ENCODE measurements at regions not wholly inside any gene's neighbourhood (a gene's known extent, or its start where the extent isn't known, plus 50 kb on each side); places are given as distances from the start of the nearest gene placed in this dataset.

DNA sequence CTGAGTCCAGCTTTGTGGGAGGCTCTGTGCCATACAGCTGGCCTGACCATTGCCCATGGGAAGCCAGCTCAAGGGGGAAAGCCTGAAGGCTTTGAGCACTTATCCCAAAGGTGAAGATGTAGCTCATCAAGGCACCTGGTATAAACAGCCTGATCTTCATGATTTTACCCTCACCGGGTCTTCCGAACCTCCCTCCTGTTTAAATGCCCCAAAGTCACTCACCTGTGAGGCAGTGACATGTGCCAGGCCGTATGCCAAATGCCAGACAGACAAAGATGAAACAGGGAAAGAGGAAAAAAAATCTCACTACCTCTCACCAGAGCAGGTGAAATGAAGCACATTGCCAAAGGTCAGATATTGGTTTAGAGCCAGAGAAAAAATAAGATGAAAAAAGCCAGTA is 62.8 kb upstream of the ITSN2 start:
- Histone ChIP-seq H3K4me1 (ENCODE audit: control insufficient read depth in 3 of 3, insufficient read depth in 3 of 3, low read length in 3 of 3) (peaks cover 0 to 4% (median 0%) of the 10 kb centered on the region in 3 donors), H3K27me3 (ENCODE audit: control insufficient read depth in 3 of 3, insufficient read depth in 3 of 3, low read length in 3 of 3) (no peaks in the 10 kb centered on the region), H3K27ac (ENCODE audit: low read depth, low read length) (no peak overlapping the region), H3K9me3 (ENCODE audit: control insufficient read depth in 3 of 3, low read length in 3 of 3) (no peaks in the 10 kb centered on the region), H3K9ac (ENCODE audit: low read depth in 1 of 3, low read length in 3 of 3) (no peak overlapping the region), H3K36me3 (ENCODE audit: control insufficient read depth in 3 of 3, insufficient read depth in 3 of 3, low read length in 3 of 3) (no peaks in the 10 kb centered on the region), H3K4me3 (ENCODE audit: low read length in 3 of 3) (no peak overlapping the region)

DNA sequence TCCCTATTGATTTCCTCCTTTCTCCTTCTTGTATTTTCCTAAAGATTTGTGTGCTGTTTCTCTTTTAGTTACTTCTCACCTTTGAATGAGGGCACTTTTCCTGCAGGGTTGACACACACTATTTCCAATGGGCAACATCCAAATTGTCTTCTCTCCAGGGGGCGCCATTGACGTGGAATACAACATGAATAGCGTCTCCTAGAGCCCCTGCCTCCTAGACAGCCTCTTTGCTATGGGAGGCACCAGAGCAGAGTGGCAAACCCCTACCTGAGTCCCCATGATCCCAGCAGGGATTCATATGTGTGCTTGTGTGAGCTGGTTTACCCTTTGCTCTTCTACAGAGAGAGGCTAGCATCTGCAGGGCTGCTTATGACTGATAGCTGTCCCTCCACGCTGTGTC is 61.3 kb upstream of the ITSN2 start:
- Histone ChIP-seq H3K4me3 (ENCODE audit: low read length in 3 of 3) (no peak overlapping the region), H3K36me3 (ENCODE audit: control insufficient read depth in 3 of 3, insufficient read depth in 3 of 3, low read length in 3 of 3) (no peaks in the 10 kb centered on the region), H3K9me3 (ENCODE audit: control insufficient read depth in 3 of 3, low read length in 3 of 3) (no peaks in the 10 kb centered on the region), H3K4me1 (ENCODE audit: control insufficient read depth in 3 of 3, insufficient read depth in 3 of 3, low read length in 3 of 3) (peaks cover 0 to 4% (median 0%) of the 10 kb centered on the region in 3 donors), H3K9ac (ENCODE audit: low read depth in 1 of 3, low read length in 3 of 3) (no peak overlapping the region), H3K27me3 (ENCODE audit: control insufficient read depth in 3 of 3, insufficient read depth in 3 of 3, low read length in 3 of 3) (no peaks in the 10 kb centered on the region), H3K27ac (ENCODE audit: low read depth, low read length) (no peak overlapping the region)

DNA sequence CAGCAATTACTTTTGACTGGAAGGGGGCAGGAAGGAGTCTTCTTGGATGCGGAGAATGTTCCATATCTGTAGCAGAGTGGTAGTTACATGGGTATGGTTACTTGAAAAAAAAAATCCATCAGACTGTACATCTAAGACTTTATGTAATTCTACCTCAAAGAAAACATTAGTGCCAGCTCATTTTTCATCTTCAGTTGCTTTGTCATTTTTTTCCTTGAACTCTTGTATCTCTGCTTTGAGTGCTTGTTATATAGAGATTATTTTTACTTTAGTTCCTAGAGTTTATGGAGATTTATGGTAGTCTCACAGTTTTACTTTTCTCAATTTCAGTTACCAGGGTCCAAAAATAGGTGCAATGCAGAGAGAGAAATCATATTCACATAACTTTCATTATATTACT is 60.0 kb upstream of the ITSN2 start:
- no peak overlapping the region for H3K4me3 ChIP-seq (ENCODE audit: low read length in 3 of 3)
- no peak overlapping the region for H3K9ac ChIP-seq (ENCODE audit: low read depth in 1 of 3, low read length in 3 of 3)
- H3K36me3 ChIP-seq (ENCODE audit: control insufficient read depth in 3 of 3, insufficient read depth in 3 of 3, low read length in 3 of 3): no peaks in the 10 kb centered on the region
- H3K27ac ChIP-seq (ENCODE audit: low read depth, low read length): no peak overlapping the region
- H3K9me3 ChIP-seq (ENCODE audit: control insufficient read depth in 3 of 3, low read length in 3 of 3): no peaks in the 10 kb centered on the region
- H3K4me1 ChIP-seq (ENCODE audit: control insufficient read depth in 3 of 3, insufficient read depth in 3 of 3, low read length in 3 of 3): peaks cover 0 to 4% (median 0%) of the 10 kb centered on the region in 3 donors
- no peaks in the 10 kb centered on the region for H3K27me3 ChIP-seq (ENCODE audit: control insufficient read depth in 3 of 3, insufficient read depth in 3 of 3, low read length in 3 of 3)

DNA sequence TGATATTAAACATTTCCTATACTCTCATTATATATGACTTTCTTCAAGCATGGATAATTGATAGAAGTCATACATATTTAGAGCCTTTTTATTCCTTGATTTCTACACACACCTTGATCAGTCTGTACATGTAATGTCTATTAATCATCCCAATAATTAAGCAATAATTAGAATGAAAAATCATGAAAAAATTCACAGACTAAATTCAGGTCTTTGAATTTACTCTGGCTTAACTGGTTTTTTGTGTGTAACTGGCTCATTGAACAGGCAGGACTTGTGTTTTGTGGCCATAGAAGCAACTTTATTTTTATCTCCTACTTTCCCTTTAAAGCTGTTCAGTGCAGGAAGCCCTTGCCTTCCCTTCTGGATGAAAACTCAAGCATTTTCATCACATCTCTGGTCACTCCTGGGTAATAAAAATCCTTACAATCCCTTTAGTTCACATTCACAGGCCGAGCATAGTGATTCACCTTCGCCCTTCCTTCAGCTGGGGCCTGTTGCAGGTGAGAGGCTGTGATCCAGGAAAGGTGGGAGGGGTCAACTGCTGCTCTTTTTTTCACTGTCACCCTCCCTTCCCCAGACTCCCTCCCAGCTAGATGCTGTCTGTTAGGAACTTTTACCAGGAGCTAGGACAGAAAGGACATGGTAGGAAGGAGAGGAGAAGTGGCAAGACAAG is 58.0 kb upstream of the ITSN2 start:
- Histone ChIP-seq H3K9ac (ENCODE audit: low read depth in 1 of 3, low read length in 3 of 3) (no peak overlapping the region), H3K9me3 (ENCODE audit: control insufficient read depth in 3 of 3, low read length in 3 of 3) (no peaks in the 10 kb centered on the region), H3K4me3 (ENCODE audit: low read length in 3 of 3) (no peak overlapping the region)

DNA sequence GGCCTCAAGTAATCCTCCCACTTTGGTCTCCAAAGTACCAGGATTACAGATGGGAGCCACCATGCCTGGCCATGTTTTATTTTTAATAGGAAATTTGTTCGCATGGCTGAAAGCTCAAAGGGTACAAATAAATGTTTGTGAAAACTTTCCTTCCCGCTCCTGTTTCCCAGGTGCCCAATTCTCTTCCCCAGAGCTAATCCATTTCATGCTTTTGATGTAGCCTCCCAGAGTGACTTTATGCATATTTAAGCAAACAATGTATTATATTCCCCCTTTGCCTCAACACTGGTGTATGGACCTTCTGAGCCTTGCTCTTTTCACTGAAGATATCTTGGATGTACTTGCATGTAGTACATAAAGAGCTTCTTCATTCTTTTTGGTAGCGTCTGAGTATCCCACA is 52.5 kb upstream of the ITSN2 start:
- H3K36me3 ChIP-seq (ENCODE audit: control insufficient read depth in 3 of 3, insufficient read depth in 3 of 3, low read length in 3 of 3): no peaks in the 10 kb centered on the region
- no peak overlapping the region for H3K9ac ChIP-seq (ENCODE audit: low read depth in 1 of 3, low read length in 3 of 3)
- no peak overlapping the region for H3K4me3 ChIP-seq (ENCODE audit: low read length in 3 of 3)
- H3K27ac ChIP-seq (ENCODE audit: low read depth, low read length): no peak overlapping the region
- H3K27me3 ChIP-seq (ENCODE audit: control insufficient read depth in 3 of 3, insufficient read depth in 3 of 3, low read length in 3 of 3): peaks cover 0 to 2% (median 0%) of the 10 kb centered on the region in 3 donors
- no peaks in the 10 kb centered on the region for H3K9me3 ChIP-seq (ENCODE audit: control insufficient read depth in 3 of 3, low read length in 3 of 3)
- H3K4me1 ChIP-seq (ENCODE audit: control insufficient read depth in 3 of 3, insufficient read depth in 3 of 3, low read length in 3 of 3): peaks cover 0 to 3% (median 0%) of the 10 kb centered on the region in 3 donors

More for the DNA sequence above, 58.0 kb upstream of the ITSN2 start:
- no peaks in the 10 kb centered on the region for H3K36me3 ChIP-seq (ENCODE audit: control insufficient read depth in 3 of 3, insufficient read depth in 3 of 3, low read length in 3 of 3)
- no peaks in the 10 kb centered on the region for H3K27me3 ChIP-seq (ENCODE audit: control insufficient read depth in 3 of 3, insufficient read depth in 3 of 3, low read length in 3 of 3)
- H3K4me1 ChIP-seq (ENCODE audit: control insufficient read depth in 3 of 3, insufficient read depth in 3 of 3, low read length in 3 of 3): peaks cover 0 to 4% (median 0%) of the 10 kb centered on the region in 3 donors
- H3K27ac ChIP-seq (ENCODE audit: low read depth, low read length): no peak overlapping the region

DNA sequence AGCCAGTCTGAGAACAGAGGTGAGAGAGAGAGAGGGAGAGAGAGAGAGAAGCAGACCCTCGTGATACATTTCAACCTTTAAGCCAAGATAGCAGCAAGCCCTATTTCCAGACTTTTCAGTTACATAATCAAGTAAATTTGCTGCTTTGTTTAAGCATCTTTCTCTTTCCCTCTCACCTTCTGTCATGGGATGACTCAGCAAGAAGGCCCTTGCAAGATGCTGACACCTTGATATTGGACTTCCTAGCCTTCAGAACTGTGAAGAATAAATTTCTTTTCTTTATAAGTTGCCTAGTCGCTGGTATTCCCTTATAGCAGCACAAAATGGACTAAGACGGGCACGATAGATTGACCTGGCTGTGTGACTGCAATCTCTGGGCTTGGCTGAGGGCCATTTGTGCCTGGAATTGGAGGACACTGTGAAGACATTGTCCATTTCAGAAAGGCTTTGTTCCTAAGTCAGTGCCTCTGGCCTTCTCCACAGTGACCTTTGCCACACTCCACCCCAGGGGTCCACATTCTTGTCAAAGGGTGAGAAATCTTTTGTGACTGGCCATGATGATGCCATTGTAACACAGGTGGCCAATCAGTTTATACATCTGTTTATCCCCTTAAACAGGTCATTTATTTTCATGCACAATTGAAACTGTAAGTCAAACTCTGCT is 51.3 kb upstream of the ITSN2 start:
- peaks cover 0 to 3% (median 0%) of the 10 kb centered on the region in 3 donors for H3K4me1 ChIP-seq (ENCODE audit: control insufficient read depth in 3 of 3, insufficient read depth in 3 of 3, low read length in 3 of 3)
- H3K4me3 ChIP-seq (ENCODE audit: low read length in 3 of 3): no peak overlapping the region
- H3K27me3 ChIP-seq (ENCODE audit: control insufficient read depth in 3 of 3, insufficient read depth in 3 of 3, low read length in 3 of 3): peaks cover 0 to 2% (median 0%) of the 10 kb centered on the region in 3 donors
- H3K27ac ChIP-seq (ENCODE audit: low read depth, low read length): no peak overlapping the region
- no peak overlapping the region for H3K9ac ChIP-seq (ENCODE audit: low read depth in 1 of 3, low read length in 3 of 3)
- H3K36me3 ChIP-seq (ENCODE audit: control insufficient read depth in 3 of 3, insufficient read depth in 3 of 3, low read length in 3 of 3): no peaks in the 10 kb centered on the region
- H3K9me3 ChIP-seq (ENCODE audit: control insufficient read depth in 3 of 3, low read length in 3 of 3): no peaks in the 10 kb centered on the region

DNA sequence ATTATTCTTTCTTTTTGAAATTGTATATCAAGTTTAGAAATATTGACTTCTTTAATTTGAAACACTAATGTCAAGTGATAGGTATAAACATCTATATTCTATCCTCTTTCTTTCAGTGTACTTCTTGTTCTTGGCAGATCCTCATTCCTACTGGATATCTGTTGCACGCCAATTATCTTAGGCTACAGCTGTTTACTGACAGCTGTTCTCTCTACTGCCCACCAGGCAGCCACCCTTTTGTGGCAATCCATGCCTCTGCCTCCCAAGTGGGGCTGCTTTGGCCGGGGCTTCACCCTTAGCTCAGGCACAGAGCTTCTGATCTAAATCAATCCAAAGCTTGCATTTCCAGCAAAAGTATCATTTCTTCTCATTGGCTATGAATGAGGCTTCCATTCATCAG is 50.6 kb upstream of the ITSN2 start:
- Histone ChIP-seq H3K4me1 (ENCODE audit: control insufficient read depth in 3 of 3, insufficient read depth in 3 of 3, low read length in 3 of 3) (peaks cover 0 to 3% (median 0%) of the 10 kb centered on the region in 3 donors), H3K9ac (ENCODE audit: low read depth in 1 of 3, low read length in 3 of 3) (no peak overlapping the region), H3K27ac (ENCODE audit: low read depth, low read length) (no peak overlapping the region), H3K4me3 (ENCODE audit: low read length in 3 of 3) (no peak overlapping the region), H3K36me3 (ENCODE audit: control insufficient read depth in 3 of 3, insufficient read depth in 3 of 3, low read length in 3 of 3) (no peaks in the 10 kb centered on the region), H3K27me3 (ENCODE audit: control insufficient read depth in 3 of 3, insufficient read depth in 3 of 3, low read length in 3 of 3) (peaks cover 0 to 2% (median 0%) of the 10 kb centered on the region in 3 donors), H3K9me3 (ENCODE audit: control insufficient read depth in 3 of 3, low read length in 3 of 3) (no peaks in the 10 kb centered on the region)

DNA sequence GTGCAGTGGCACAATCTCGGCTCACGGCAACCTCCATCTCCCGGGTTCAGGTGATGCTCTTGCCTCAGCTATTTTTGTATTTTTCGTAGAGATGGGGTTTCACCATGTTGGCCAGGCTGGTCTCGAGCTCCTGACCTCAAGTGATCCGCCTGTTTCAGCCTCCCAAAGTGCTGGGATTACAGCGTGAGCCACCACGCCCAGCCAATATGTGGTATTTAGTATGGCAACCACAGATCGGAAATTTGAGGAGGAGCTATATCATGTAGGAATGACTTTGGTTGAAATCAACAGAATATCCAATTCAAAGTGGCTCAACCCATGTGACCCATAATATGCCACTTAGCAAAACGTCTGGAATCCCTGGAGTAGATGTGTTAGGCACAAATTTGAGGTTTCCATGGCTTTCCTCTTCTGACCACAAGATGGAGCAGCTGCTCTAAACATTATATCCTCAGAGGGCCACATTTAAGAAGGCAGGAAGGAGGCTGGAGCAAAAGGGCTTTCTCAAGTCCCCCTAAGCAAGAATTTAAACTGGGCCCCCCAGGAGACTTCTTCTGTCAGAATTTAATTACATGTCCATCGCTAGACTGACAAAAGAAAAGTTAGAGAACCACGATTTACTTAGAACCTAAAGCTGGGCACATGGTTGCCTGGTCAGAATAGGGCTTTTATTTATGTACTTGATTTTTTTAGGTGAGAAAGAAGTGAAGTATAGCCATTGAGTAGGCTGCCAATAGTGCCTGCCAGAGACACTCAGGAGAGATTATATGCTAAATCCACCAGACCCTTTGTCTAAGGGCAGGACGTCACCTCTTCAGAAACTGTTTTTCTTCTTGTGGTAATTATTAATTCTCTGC is 49.6 kb upstream of the ITSN2 start:
- no peaks in the 10 kb centered on the region for H3K9me3 ChIP-seq (ENCODE audit: control insufficient read depth in 3 of 3, low read length in 3 of 3)
- H3K36me3 ChIP-seq (ENCODE audit: control insufficient read depth in 3 of 3, insufficient read depth in 3 of 3, low read length in 3 of 3): no peaks in the 10 kb centered on the region
- H3K4me3 ChIP-seq (ENCODE audit: low read length in 3 of 3): no peak overlapping the region
- H3K27me3 ChIP-seq (ENCODE audit: control insufficient read depth in 3 of 3, insufficient read depth in 3 of 3, low read length in 3 of 3): peaks cover 0 to 2% (median 0%) of the 10 kb centered on the region in 3 donors
- peaks cover 0 to 3% (median 0%) of the 10 kb centered on the region in 3 donors for H3K4me1 ChIP-seq (ENCODE audit: control insufficient read depth in 3 of 3, insufficient read depth in 3 of 3, low read length in 3 of 3)
- no peak overlapping the region for H3K9ac ChIP-seq (ENCODE audit: low read depth in 1 of 3, low read length in 3 of 3)
- no peak overlapping the region for H3K27ac ChIP-seq (ENCODE audit: low read depth, low read length)
